Activated CD4-positive, alpha-beta T cell treated with anti-CD3 and anti-CD28 coated beads for 36 hours (primary cell): ENCODE measurements at regions not wholly inside any gene's neighbourhood (a gene's known extent, or its start where the extent isn't known, plus 50 kb on each side); places are given as distances from the start of the nearest gene placed in this dataset.
"Not testable (repeated sequence)": the region's sequence is repeated elsewhere in the genome, so short reads cannot be mapped to it uniquely, and the experiment has no call there.

ENCODE experiments used
- ATAC-seq: fragments of 200-7000 bp; cut with Tn5 transposase; one replicate; pipeline ENCODE4 v1.10.0; 2021; ENCODE audit warnings: mild to moderate bottlenecking, moderate library complexity
- CTCF ChIA-PET: fragments of 350-600 bp; sonication (Branson Sonifier 250); formaldehyde crosslinking; loops from one replicate; lab custom pipeline; 2021; ENCODE audit warnings: antibody characterized with exemption; lab: Charles Lee
- POLR2A ChIA-PET: fragments of 350-600 bp; sonication (Branson Sonifier 250); formaldehyde crosslinking; loops from one replicate; lab custom pipeline; 2021; ENCODE audit warnings: antibody characterized with exemption, inconsistent platforms; lab: Charles Lee
- DNase-seq: peaks from one replicate; pipeline ENCODE4 v3.0.0-alpha.2; 2020
- H3K27ac Mint-ChIP-seq: one replicate; pipeline ENCODE4 v1.8.0; 2021; ENCODE audit warnings: mixed read lengths
- H3K27me3 Mint-ChIP-seq: one replicate; pipeline ENCODE4 v1.8.0; 2021; ENCODE audit warnings: mixed read lengths
- H3K36me3 Mint-ChIP-seq: one replicate; pipeline ENCODE4 v1.8.0; 2021; ENCODE audit warnings: low read depth, mixed read lengths
- H3K4me1 Mint-ChIP-seq: one replicate; pipeline ENCODE4 v1.8.0; 2021; ENCODE audit warnings: mixed read lengths
- H3K4me3 Mint-ChIP-seq: one replicate; pipeline ENCODE4 v1.8.0; 2021; ENCODE audit warnings: mild to moderate bottlenecking, moderate library complexity, mixed read lengths
- H3K9me3 Mint-ChIP-seq: one replicate; pipeline ENCODE4 v1.8.0; 2021; ENCODE audit warnings: low read depth, mixed read lengths
- intact Hi-C, 2 experiments: fragments of 100-400 bp; cut with DNase I in 1 of 2; cut with micrococcal nuclease in 1 of 2; formaldehyde crosslinking; loops; one replicate each; pipeline versions ENCODE4 v1.14.2 to v1.15.1; 2022 to 2024; cut with DNase I, micrococcal nuclease

DNA sequence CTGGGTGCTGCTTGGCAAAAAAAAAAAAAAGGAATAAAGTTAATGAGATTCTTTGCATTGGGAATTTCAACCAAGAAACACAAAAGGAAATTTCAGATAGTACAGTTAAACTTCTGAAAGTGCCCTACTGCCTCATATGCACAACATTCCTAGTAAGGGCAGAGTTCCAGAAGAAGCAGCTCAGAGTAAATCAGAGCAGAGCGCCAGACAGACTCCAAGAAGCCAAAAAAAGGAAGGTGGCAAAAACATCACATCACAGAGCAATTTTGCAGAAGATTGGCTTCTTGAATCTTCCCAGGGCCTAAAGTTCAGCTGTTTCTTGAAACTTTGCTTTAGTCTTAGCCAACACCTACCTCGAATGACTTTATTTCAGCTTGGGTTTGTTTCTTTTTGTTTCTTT is 544.1 kb downstream of the XPNPEP1 start:
- H3K27ac Mint-ChIP-seq = no peak overlapping the region
- no peak for DNase-seq
- H3K36me3 Mint-ChIP-seq = no peaks in the 10 kb centered on the region
- ChIA-PET POLR2A (no interaction called here), CTCF (no interaction called here)
- ATAC-seq = no peak
- H3K27me3 Mint-ChIP-seq = no peaks in the 10 kb centered on the region
- no peak overlapping the region for H3K4me3 Mint-ChIP-seq
- peaks cover 5% of the 10 kb centered on the region for H3K9me3 Mint-ChIP-seq
- no peaks in the 10 kb centered on the region for H3K4me1 Mint-ChIP-seq
- intact Hi-C loops = no loop called here

GRCh38 chr10:109374215-109374614 is 549.1 kb downstream of the XPNPEP1 start:
- CTCF ChIA-PET = no interaction called here
- ATAC-seq = no peak
- no peaks in the 10 kb centered on the region for H3K36me3 Mint-ChIP-seq
- no peak for DNase-seq
- no peak overlapping the region for H3K4me3 Mint-ChIP-seq
- H3K9me3 Mint-ChIP-seq = no peaks in the 10 kb centered on the region
- H3K4me1 Mint-ChIP-seq = no peaks in the 10 kb centered on the region
- POLR2A ChIA-PET = no interaction called here
- no peak overlapping the region for H3K27ac Mint-ChIP-seq
- H3K27me3 Mint-ChIP-seq = no peaks in the 10 kb centered on the region
- intact Hi-C loops = no loop called here

GRCh38 chr10:109359316-109359715 is 564.0 kb downstream of the XPNPEP1 start:
- intact Hi-C loops = no loop called here
- no peak for ATAC-seq
- Mint-ChIP-seq H3K27me3 (no peaks in the 10 kb centered on the region), H3K9me3 (peaks cover 1% of the 10 kb centered on the region), H3K36me3 (no peaks in the 10 kb centered on the region), H3K4me3 (no peak overlapping the region), H3K27ac (no peak overlapping the region), H3K4me1 (no peaks in the 10 kb centered on the region)
- ChIA-PET CTCF (no interaction called here), POLR2A (no interaction called here)
- DNase-seq = no peak

- intact Hi-C loops = no loop called here
- Mint-ChIP-seq H3K27me3 (no peaks in the 10 kb centered on the region), H3K27ac (no peak overlapping the region), H3K9me3 (peaks cover 1% of the 10 kb centered on the region), H3K36me3 (no peaks in the 10 kb centered on the region), H3K4me3 (no peak overlapping the region), H3K4me1 (no peaks in the 10 kb centered on the region)
- ChIA-PET CTCF (no interaction called here), POLR2A (no interaction called here)
- ATAC-seq (no peak), DNase-seq (no peak)
These were observed 565.0 kb downstream of the XPNPEP1 start for GRCh38 chr10:109358325-109358724.

DNA sequence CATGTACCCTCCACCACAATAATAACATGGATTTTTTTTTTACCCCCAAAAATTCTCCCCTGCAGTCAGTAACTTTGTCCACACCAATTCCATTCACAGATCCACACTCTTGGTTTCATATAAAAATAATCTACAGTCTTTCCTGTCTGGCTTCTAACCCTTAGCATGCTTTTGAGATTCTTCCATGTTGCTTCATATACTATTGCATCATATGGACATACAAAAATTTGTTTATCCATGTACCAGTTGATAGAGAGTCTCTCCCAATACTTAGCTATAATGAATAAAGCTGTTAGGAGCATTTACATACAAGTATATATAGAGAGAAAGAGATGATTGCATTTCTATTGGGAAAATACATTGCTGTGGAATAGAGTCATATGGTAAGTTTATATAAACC is 575.0 kb downstream of the XPNPEP1 start:
- no peak overlapping the region for H3K4me3 Mint-ChIP-seq

DNA sequence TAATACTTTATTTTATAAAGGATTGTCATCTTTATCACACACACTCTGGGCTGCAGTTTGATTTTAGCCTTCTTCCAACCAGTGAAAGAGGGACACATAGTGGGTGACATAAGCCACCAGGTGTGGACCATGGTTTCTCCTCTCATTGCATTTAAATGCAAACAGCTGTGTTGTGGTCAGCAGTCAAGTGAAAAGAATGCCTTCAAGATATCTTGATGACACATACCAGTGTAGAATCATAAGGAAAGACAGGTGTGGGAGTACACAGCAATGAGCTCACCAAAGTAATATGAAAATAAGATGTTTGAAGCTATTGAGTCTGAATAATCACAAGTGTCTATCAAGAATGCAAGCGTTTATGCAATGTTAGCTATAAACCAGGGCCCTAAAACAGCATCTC is 580.0 kb downstream of the XPNPEP1 start:
- intact Hi-C loops = no loop called here
- ChIA-PET POLR2A (no interaction called here), CTCF (interaction anchor here (0.6 kb wide), 2 partner anchors 8 to 396 kb away, joined by 3 read pairs; no protein-coding TSS in a partner anchor)
- Mint-ChIP-seq H3K4me1 (no peaks in the 10 kb centered on the region), H3K27ac (no peak overlapping the region), H3K4me3 (no peak overlapping the region), H3K27me3 (no peaks in the 10 kb centered on the region), H3K9me3 (peaks cover 1% of the 10 kb centered on the region), H3K36me3 (no peaks in the 10 kb centered on the region)
- DNase-seq = no peak
- no peak for ATAC-seq

More for the DNA sequence above, 575.0 kb downstream of the XPNPEP1 start:
- Mint-ChIP-seq H3K27me3 (no peaks in the 10 kb centered on the region), H3K4me1 (no peaks in the 10 kb centered on the region), H3K9me3 (peaks cover 5% of the 10 kb centered on the region), H3K27ac (no peak overlapping the region), H3K36me3 (no peaks in the 10 kb centered on the region)
- CTCF ChIA-PET = no interaction called here
- ATAC-seq = no peak
- POLR2A ChIA-PET = no interaction called here
- DNase-seq = no peak
- intact Hi-C loops = no loop called here

DNA sequence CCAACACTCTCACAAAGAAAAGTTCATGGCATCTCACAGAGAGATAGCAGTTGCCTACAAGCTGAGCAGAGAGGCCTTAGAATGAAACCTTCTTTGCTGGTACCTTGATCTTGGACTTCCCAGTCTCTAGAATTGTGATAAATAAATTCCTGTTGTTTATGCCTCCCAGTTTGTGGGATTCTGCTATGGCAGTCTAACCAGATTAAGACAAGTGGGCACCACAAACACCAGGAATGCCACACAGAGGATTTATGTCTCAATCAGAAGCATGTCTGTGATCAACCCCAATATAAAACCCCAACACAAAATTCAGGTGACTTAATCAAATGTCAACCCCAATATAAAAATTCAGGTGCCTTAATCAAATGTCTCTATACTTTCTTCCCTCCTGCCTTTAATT is 581.3 kb downstream of the XPNPEP1 start:
- peaks cover 1% of the 10 kb centered on the region for H3K9me3 Mint-ChIP-seq
- H3K4me1 Mint-ChIP-seq = no peaks in the 10 kb centered on the region
- intact Hi-C loops = no loop called here
- ATAC-seq (no peak), DNase-seq (no peak)
- H3K36me3 Mint-ChIP-seq = no peaks in the 10 kb centered on the region
- no peak overlapping the region for H3K4me3 Mint-ChIP-seq
- H3K27me3 Mint-ChIP-seq = no peaks in the 10 kb centered on the region
- H3K27ac Mint-ChIP-seq = no peak overlapping the region
- CTCF ChIA-PET = no interaction called here
- POLR2A ChIA-PET = no interaction called here

DNA sequence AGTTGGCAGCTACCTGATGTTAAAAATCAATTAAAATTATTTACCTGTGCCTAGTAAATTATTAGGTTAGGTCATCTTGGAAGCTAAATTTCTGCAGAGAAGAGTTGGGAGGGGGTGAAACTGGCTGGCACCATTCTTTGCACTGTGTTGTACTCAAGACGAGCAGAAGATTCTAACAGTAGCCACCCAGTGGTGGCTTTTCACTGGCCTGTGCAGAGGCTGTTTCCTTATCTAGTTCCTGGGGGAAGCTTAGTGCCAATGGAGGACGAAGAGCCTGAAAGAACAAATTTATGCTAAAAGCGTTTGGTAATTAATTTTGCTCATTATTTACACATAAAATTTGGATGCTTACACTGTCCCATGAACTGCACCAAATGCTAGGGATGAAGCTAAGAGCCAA is 595.3 kb downstream of the XPNPEP1 start:
- ATAC-seq = no peak
- no peak overlapping the region for H3K27ac Mint-ChIP-seq
- intact Hi-C loops = no loop called here
- CTCF ChIA-PET = no interaction called here
- peaks cover 6% of the 10 kb centered on the region for H3K9me3 Mint-ChIP-seq
- H3K4me1 Mint-ChIP-seq = no peaks in the 10 kb centered on the region
- H3K4me3 Mint-ChIP-seq = no peak overlapping the region
- POLR2A ChIA-PET = no interaction called here
- no peak for DNase-seq
- H3K36me3 Mint-ChIP-seq = no peaks in the 10 kb centered on the region
- no peaks in the 10 kb centered on the region for H3K27me3 Mint-ChIP-seq

DNA sequence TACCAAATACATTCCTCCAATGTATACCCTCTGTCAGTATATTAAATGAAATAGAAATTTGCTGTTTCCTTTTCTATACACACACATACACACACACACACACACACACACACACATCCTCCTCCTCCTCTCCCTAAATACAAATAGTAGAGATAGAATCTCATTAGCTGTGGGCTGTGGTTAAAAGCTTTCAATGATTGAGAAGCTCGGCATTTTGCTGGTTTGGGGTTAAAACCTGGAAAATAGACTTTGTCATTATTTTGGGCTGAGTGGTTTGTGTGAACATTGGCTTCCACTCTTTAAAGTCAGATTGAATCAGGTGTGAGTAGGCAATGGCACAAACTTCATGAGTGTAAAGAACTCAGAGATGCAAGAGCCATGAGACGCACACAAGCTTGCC is 596.0 kb downstream of the XPNPEP1 start:
- ChIA-PET POLR2A (no interaction called here), CTCF (no interaction called here)
- no peak overlapping the region for H3K27ac Mint-ChIP-seq
- intact Hi-C loops = no loop called here
- no peaks in the 10 kb centered on the region for H3K27me3 Mint-ChIP-seq
- H3K36me3 Mint-ChIP-seq = no peaks in the 10 kb centered on the region
- ATAC-seq (no peak), DNase-seq (no peak)
- H3K4me1 Mint-ChIP-seq = no peaks in the 10 kb centered on the region
- peaks cover 4% of the 10 kb centered on the region for H3K9me3 Mint-ChIP-seq
- H3K4me3 Mint-ChIP-seq = no peak overlapping the region

- no peaks in the 10 kb centered on the region for H3K36me3 Mint-ChIP-seq
- intact Hi-C loops = no loop called here
- DNase-seq (no peak), ATAC-seq (no peak)
- POLR2A ChIA-PET = no interaction called here
- no peaks in the 10 kb centered on the region for H3K27me3 Mint-ChIP-seq
- no peak overlapping the region for H3K27ac Mint-ChIP-seq
- CTCF ChIA-PET = no interaction called here
- H3K4me1 Mint-ChIP-seq = no peaks in the 10 kb centered on the region
- H3K4me3 Mint-ChIP-seq = no peak overlapping the region
- peaks cover 13% of the 10 kb centered on the region for H3K9me3 Mint-ChIP-seq
These were observed 598.6 kb downstream of the XPNPEP1 start for GRCh38 chr10:109324721-109325120.

DNA sequence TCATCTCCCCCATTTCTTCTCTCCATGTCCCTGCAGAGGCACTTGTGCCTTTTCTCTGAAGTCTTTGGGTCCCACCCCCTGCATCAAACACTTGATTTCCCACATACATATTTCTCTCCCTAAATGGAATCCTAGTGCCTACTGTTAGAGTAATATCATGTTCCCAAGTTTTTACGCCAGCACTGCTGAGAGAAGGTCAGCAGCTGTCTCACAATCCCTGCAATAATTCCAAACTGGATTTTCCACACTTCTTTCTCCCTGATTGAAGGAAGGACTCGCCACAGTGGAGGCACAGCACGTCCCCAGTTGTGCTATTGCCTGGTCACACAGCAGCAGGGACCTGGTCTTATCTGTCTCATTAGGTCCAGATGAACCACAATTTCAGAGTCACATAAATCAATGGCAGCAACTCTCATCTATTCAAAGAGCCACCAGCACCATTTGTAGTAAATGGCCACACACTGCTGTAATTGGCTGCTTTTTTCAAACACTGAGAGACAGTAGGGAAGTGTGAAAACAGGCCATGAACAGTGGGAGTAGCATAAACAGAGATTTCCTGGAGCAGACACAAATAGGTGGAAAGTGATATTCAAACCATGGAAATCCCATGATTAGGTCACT is 605.5 kb downstream of the XPNPEP1 start:
- no peaks in the 10 kb centered on the region for H3K36me3 Mint-ChIP-seq
- intact Hi-C loops = no loop called here
- ChIA-PET CTCF (no interaction called here), POLR2A (no interaction called here)
- H3K4me1 Mint-ChIP-seq = no peaks in the 10 kb centered on the region
- no peak overlapping the region for H3K4me3 Mint-ChIP-seq
- peaks cover 19% of the 10 kb centered on the region for H3K9me3 Mint-ChIP-seq
- no peak for ATAC-seq
- H3K27me3 Mint-ChIP-seq = no peaks in the 10 kb centered on the region
- no peak overlapping the region for H3K27ac Mint-ChIP-seq
- DNase-seq = no peak

DNA sequence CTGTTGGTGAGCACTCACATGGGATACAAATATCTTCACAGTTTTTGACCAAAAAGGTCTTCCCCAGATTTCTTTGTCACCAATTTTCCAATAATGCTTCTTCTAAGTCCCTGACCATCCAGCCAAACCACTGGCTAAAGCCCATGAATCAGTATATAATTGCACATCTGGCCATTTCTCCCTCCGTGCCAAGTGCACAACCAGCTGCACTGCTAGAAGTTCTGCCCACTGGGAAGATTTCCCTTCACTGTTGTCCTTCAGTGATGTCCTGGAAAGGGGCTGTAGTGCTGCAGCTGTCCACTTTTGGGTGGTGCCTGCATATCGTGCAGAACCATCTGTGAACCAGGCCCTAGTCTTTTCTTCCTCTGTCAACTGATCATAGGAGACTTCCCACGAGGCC is 609.3 kb downstream of the XPNPEP1 start:
- H3K27ac Mint-ChIP-seq, H3K4me1 Mint-ChIP-seq, H3K27me3 Mint-ChIP-seq, CTCF ChIA-PET, DNase-seq, POLR2A ChIA-PET, H3K4me3 Mint-ChIP-seq, ATAC-seq, H3K36me3 Mint-ChIP-seq, intact Hi-C loops: not testable (repeated sequence)
- H3K9me3 Mint-ChIP-seq = peaks cover 11% of the 10 kb centered on the region

DNA sequence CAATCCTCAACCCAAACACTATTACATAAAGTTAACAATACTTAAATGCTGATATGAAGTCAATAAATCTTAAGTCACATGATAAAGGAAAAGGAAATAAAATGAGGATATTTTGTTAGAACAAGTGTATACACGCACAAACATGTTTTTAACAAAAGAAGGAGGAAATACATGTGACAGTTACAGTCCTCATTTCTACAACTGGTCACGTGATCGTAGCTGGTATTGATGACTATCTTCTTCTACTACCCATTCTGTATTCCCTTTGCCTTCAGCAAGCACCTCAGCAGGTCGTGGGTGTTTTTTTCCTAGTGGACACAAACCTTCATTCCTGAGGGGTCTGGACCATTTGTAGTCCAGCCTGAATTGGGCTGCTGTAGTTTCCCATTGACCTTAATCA is 610.8 kb downstream of the XPNPEP1 start:
- ATAC-seq, H3K27me3 Mint-ChIP-seq, POLR2A ChIA-PET, CTCF ChIA-PET, intact Hi-C loops, H3K4me1 Mint-ChIP-seq, H3K9me3 Mint-ChIP-seq, H3K4me3 Mint-ChIP-seq, H3K27ac Mint-ChIP-seq, H3K36me3 Mint-ChIP-seq, DNase-seq: not testable (repeated sequence)
